ENCODE measurements at regions not wholly inside any gene's neighbourhood (a gene's known extent, or its start where the extent isn't known, plus 50 kb on each side); places are given as distances from the start of the nearest gene placed in this dataset.

GRCh38 chr6:25219216-25219916 lies 59.8 kb upstream of the CARMIL1 start:
- DNase-seq, result no peak
- Histone ChIP-seq H3K27me3 (ENCODE audit: control insufficient read depth, insufficient read depth, low read length) (no peaks in the 10 kb centered on the region), H3K36me3 (replicated peaks; ENCODE audit: control insufficient read depth, insufficient read depth, low read length) (no peaks in the 10 kb centered on the region), H3K4me3 (ENCODE audit: insufficient read depth, low read depth, low read length) (no peak overlapping the region)

DNA sequence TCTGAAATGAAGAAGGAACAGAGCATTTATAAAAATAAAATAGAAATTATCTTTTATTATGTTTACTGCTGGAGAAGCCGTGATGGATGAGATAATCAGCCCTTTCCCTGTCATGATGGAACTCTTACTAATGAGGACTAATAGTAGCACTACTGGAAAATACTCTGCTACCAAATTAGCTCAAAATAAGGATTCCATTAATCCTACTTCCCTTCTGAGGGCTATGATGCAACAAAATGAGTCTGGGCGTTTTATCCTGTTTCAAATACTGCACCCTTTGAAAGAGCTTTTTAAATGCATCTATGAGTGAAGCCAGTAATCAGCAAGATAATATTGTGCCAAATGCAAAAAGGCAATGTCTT lies 59.3 kb upstream of the CARMIL1 start:
- Histone ChIP-seq H3K27me3 (ENCODE audit: control insufficient read depth, insufficient read depth, low read length) (no peaks in the 10 kb centered on the region), H3K4me3 (ENCODE audit: insufficient read depth, low read depth, low read length) (no peak overlapping the region)
- DNase-seq, result no peak

GRCh38 chr6:25220857-25221256 lies 58.3 kb upstream of the CARMIL1 start:
- Histone ChIP-seq H3K36me3 (replicated peaks; ENCODE audit: control insufficient read depth, insufficient read depth, low read length) (no peaks in the 10 kb centered on the region), H3K27me3 (ENCODE audit: control insufficient read depth, insufficient read depth, low read length) (no peaks in the 10 kb centered on the region), H3K4me3 (ENCODE audit: insufficient read depth, low read depth, low read length) (no peak overlapping the region)
- no peak for DNase-seq

More for the DNA sequence above, 59.3 kb upstream of the CARMIL1 start:
- H3K36me3 ChIP-seq (replicated peaks; ENCODE audit: control insufficient read depth, insufficient read depth, low read length), result no peaks in the 10 kb centered on the region

DNA sequence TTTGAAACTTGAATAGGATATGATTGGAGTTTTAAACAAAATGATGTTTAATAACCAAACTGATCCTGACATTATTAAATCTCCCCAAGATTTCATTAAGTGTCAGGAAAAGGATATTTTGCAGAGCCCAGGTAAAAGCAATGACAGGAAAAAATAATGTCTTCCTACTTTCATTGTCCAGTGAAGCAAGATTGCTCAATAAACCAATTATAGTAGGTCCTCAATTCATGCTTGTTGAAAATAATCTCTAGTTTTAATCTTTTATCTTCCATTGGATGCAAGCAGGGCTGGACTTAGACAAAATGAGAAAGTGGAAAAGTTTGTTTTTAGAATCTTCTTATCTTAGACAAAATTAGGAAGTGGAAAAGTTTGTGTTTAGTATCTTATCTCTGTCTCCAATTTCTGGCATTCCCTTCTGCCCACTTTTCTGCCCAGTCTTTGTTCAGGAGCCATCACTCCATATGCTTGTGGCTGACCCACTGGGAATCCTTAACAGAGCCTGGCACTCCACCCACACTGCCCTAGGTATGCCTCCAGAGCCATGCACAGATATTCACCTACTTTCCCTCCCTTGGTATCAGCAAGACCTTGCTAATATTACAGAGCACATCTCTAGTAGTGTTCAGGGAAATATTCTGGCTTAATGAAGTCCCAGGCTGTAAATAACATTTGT lies 57.0 kb upstream of the CARMIL1 start:
- no peak overlapping the region for H3K4me3 ChIP-seq (ENCODE audit: insufficient read depth, low read depth, low read length)
- no peaks in the 10 kb centered on the region for H3K36me3 ChIP-seq (replicated peaks; ENCODE audit: control insufficient read depth, insufficient read depth, low read length)
- no peaks in the 10 kb centered on the region for H3K27me3 ChIP-seq (ENCODE audit: control insufficient read depth, insufficient read depth, low read length)
- no peak for DNase-seq

GRCh38 chr6:25223490-25223991 lies 55.6 kb upstream of the CARMIL1 start:
- Histone ChIP-seq H3K27me3 (ENCODE audit: control insufficient read depth, insufficient read depth, low read length) (no peaks in the 10 kb centered on the region), H3K36me3 (replicated peaks; ENCODE audit: control insufficient read depth, insufficient read depth, low read length) (no peaks in the 10 kb centered on the region), H3K4me3 (ENCODE audit: insufficient read depth, low read depth, low read length) (no peak overlapping the region)
- peak; percentile 39 for DNase-seq

DNA sequence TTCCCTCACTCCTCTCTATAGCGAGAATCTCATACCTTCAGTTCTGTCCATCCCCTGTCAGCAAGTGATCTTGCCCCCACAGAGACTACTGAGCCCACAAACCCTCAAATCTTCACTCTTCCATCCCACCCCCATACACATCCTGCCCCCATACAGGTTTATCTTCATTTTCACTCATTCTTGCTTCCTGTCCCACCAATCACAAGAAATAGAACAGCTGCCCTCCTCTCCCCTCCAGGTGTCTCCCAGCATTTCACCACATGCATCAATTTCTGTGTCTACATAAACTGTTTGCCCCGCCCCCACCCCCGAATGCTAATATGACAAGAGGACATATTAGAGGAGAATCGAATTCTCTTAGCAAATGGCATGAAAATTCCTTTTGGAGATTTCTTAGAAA lies 54.9 kb upstream of the CARMIL1 start:
- no peak overlapping the region for H3K4me3 ChIP-seq (ENCODE audit: insufficient read depth, low read depth, low read length)
- no peaks in the 10 kb centered on the region for H3K27me3 ChIP-seq (ENCODE audit: control insufficient read depth, insufficient read depth, low read length)
- no peaks in the 10 kb centered on the region for H3K36me3 ChIP-seq (replicated peaks; ENCODE audit: control insufficient read depth, insufficient read depth, low read length)
- DNase-seq, result no peak

DNA sequence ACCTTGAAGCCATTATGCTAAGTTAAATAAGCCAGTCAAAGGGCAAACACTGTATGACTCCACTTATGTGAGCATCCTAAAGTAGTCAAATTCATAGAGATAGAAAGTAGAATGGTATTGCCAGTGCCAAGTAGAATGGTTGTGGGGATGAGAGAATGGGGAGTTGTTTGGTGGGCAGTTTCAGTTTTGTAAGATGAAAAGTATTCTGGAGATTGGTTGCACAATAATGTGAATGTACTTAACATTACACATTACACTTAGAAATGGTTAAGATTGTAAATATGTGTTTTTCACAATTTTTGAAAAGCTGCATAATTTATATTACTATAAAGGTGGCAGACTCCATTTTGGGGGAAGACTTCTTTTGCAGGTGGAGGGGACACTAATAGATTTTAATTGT lies 51.3 kb upstream of the CARMIL1 start:
- no peak overlapping the region for H3K4me3 ChIP-seq (ENCODE audit: insufficient read depth, low read depth, low read length)
- H3K27me3 ChIP-seq (ENCODE audit: control insufficient read depth, insufficient read depth, low read length), result no peaks in the 10 kb centered on the region
- H3K36me3 ChIP-seq (replicated peaks; ENCODE audit: control insufficient read depth, insufficient read depth, low read length), result no peaks in the 10 kb centered on the region
- DNase-seq, result no peak
